Upper lobe of left lung (tissue), 4 donors: ENCODE measurements at regions not wholly inside any gene's neighbourhood (a gene's known extent, or its start where the extent isn't known, plus 50 kb on each side); places are given as distances from the start of the nearest gene placed in this dataset.

Source experiments
- CTCF ChIP-seq, 6 experiments: fragments of 450-650 bp in 4 of 6; fragments of 200-600 bp in 2 of 6; sonication (generic) in 2 of 6; IDR thresholded peaks; one replicate each; pipeline ENCODE4 v1.5.1; 2016 to 2019; ENCODE audit warnings: antibody characterized with exemption in 6 of 6
- EP300 ChIP-seq, 4 donors: sonication (generic); formaldehyde crosslinking; IDR thresholded peaks; one replicate each; pipeline ENCODE4 v1.5.1; 2017; ENCODE audit warnings: antibody characterized with exemption in 4 of 4, control low read depth in 2 of 4
- POLR2A ChIP-seq, 4 donors: fragments of 450-650 bp; IDR thresholded peaks; one replicate each; pipeline ENCODE4 v1.5.1; 2016 to 2017; ENCODE audit warnings: antibody characterized with exemption in 4 of 4, mild to moderate bottlenecking in 2 of 4
- POLR2AphosphoS5 ChIP-seq, 2 donors: sonication (generic); formaldehyde crosslinking; IDR thresholded peaks; one replicate each; pipeline ENCODE4 v1.5.1; 2017; ENCODE audit warnings: antibody characterized with exemption in 2 of 2

- TF ChIP-seq CTCF (IDR thresholded peaks at IDR 0.05): no peak
- TF ChIP-seq POLR2A (IDR thresholded peaks at IDR 0.05): no peak
- no peak for TF ChIP-seq EP300 (IDR thresholded peaks at IDR 0.05)
- TF ChIP-seq POLR2AphosphoS5 (IDR thresholded peaks at IDR 0.05): no peak
Measured at GRCh38 chr6:98526465-98526864, 307.9 kb upstream of the POU3F2 start.
